ENCODE measurements at regions not wholly inside any gene's neighbourhood (a gene's known extent, or its start where the extent isn't known, plus 50 kb on each side); places are given as distances from the start of the nearest gene placed in this dataset.

- TF ChIP-seq POLR2A (IDR thresholded peaks at IDR 0.05; ENCODE audit: low read length) = no peak
- no peak for TF ChIP-seq ELK1 (IDR thresholded peaks at IDR 0.05; ENCODE audit: low read depth, low read length)
- TF ChIP-seq CTCF (IDR thresholded peaks at IDR 0.05) = no peak
- TF ChIP-seq TP53 (CRISPR knock-in tag; IDR thresholded peaks at IDR 0.05) = no peak
- no peak for TF ChIP-seq MAZ (IDR thresholded peaks at IDR 0.05; ENCODE audit: borderline replicate concordance, low read depth, low read length)
- TF ChIP-seq PBX3 (IDR thresholded peaks at IDR 0.05) = no peak
- TF ChIP-seq EHF (CRISPR knock-in tag; IDR thresholded peaks at IDR 0.05) = no peak
- TF ChIP-seq USF2 (IDR thresholded peaks at IDR 0.05) = no peak
- no peak for TF ChIP-seq EP300 (IDR thresholded peaks at IDR 0.05)
- TF ChIP-seq RCOR1 (IDR thresholded peaks at IDR 0.05; ENCODE audit: low read depth, low read length) = no peak
- no peak for TF ChIP-seq FOXS1 (CRISPR knock-in tag; IDR thresholded peaks at IDR 0.05)
- TF ChIP-seq NPAS2 (CRISPR knock-in tag; IDR thresholded peaks at IDR 0.05; ENCODE audit: borderline replicate concordance) = no peak
- no peak for TF ChIP-seq CHD2 (IDR thresholded peaks at IDR 0.05; ENCODE audit: low read length, partially characterized antibody)
Observed at GRCh38 chr12:24270965-24271364, 321.5 kb upstream of the SOX5 start.
